HEK293 (cell line): ENCODE measurements at regions not wholly inside any gene's neighbourhood (a gene's known extent, or its start where the extent isn't known, plus 50 kb on each side); places are given as distances from the start of the nearest gene placed in this dataset.

ENCODE experiments used
- CTCF ChIP-seq: fragments of 450-650 bp; formaldehyde crosslinking; IDR thresholded peaks from 2 replicates; pipeline ENCODE4 v1.5.1; 2016; ENCODE audit warnings: missing biosample characterization, missing genetic modification characterization
- HOXC10 ChIP-seq: sonication (generic); formaldehyde crosslinking; IDR thresholded peaks from 2 replicates; pipeline ENCODE4 v1.8.1; 2023; ENCODE audit warnings: mild to moderate bottlenecking, missing genetic modification reagents
- MYNN ChIP-seq: fragments of 450-650 bp; formaldehyde crosslinking; IDR thresholded peaks from 2 replicates; pipeline ENCODE4 v1.5.1; 2016; ENCODE audit warnings: missing biosample characterization, missing genetic modification characterization, borderline replicate concordance
- TCF7L2 ChIP-seq: IDR thresholded peaks from 2 replicates; pipeline ENCODE4 v1.6.1; 2011; ENCODE audit warnings: low read depth, mild to moderate bottlenecking, inconsistent platforms, low read length, moderate library complexity, borderline replicate concordance
- YY1 ChIP-seq: fragments of 450-650 bp; formaldehyde crosslinking; IDR thresholded peaks from 2 replicates; pipeline ENCODE4 v1.5.1; 2018; ENCODE audit warnings: missing biosample characterization, missing genetic modification characterization
- ZBTB44 ChIP-seq: fragments of 450-650 bp; IDR thresholded peaks from 2 replicates; pipeline ENCODE4 v1.5.1; 2018; ENCODE audit warnings: missing biosample characterization, mild to moderate bottlenecking, missing genetic modification characterization
- ZNF114 ChIP-seq: fragments of 450-650 bp; formaldehyde crosslinking; IDR thresholded peaks from 2 replicates; pipeline ENCODE4 v1.5.0; 2017; ENCODE audit warnings: missing biosample characterization, missing genetic modification characterization
- ZNF18 ChIP-seq: fragments of 450-650 bp; formaldehyde crosslinking; IDR thresholded peaks from 2 replicates; pipeline ENCODE4 v1.5.1; 2016; ENCODE audit warnings: missing biosample characterization, missing genetic modification characterization
- ZNF24 ChIP-seq: fragments of 450-650 bp; formaldehyde crosslinking; IDR thresholded peaks from 2 replicates; pipeline ENCODE4 v1.5.1; 2016; ENCODE audit warnings: missing biosample characterization, missing genetic modification characterization
- ZNF394 ChIP-seq: fragments of 450-650 bp; formaldehyde crosslinking; IDR thresholded peaks from 2 replicates; pipeline ENCODE4 v1.5.1; 2016; ENCODE audit warnings: missing biosample characterization, missing genetic modification characterization, mild to moderate bottlenecking, moderate library complexity, borderline replicate concordance
- ZNF549 ChIP-seq: fragments of 450-650 bp; IDR thresholded peaks from 2 replicates; pipeline ENCODE4 v1.5.1; 2018; ENCODE audit warnings: missing biosample characterization, missing genetic modification characterization, mild to moderate bottlenecking, inconsistent platforms, moderate library complexity
- ZNF629 ChIP-seq: fragments of 450-650 bp; formaldehyde crosslinking; IDR thresholded peaks from 2 replicates; pipeline ENCODE4 v1.5.1; 2017; ENCODE audit warnings: missing biosample characterization, missing genetic modification characterization
- ZNF830 ChIP-seq: fragments of 450-650 bp; IDR thresholded peaks from 2 replicates; pipeline ENCODE4 v1.5.0; 2018; ENCODE audit warnings: missing biosample characterization, missing genetic modification characterization, low read depth, mild to moderate bottlenecking, moderate library complexity

GRCh38 chr11:43574949-43575912 lies 105.3 kb upstream of the HSD17B12 start:
- TF ChIP-seq ZNF114, result no peak
- TF ChIP-seq TCF7L2, result no peak
- no peak for TF ChIP-seq ZNF549 (tag by site-specific recombination)
- no peak for TF ChIP-seq CTCF
- no peak for TF ChIP-seq ZBTB44 (tag by site-specific recombination)
- no peak for TF ChIP-seq HOXC10 (CRISPR knock-in tag)
- no peak for TF ChIP-seq YY1
- TF ChIP-seq ZNF18 (tag by site-specific recombination), result no peak
- TF ChIP-seq MYNN (tag by site-specific recombination), result no peak
- TF ChIP-seq ZNF629, result peak; percentile 89
- TF ChIP-seq ZNF394 (tag by site-specific recombination), result 0 out of 2 replicates have a peak, but pooled peaks have one; percentile 16
- no peak for TF ChIP-seq ZNF24
- TF ChIP-seq ZNF830 (tag by site-specific recombination), result no peak
